HT1080 (cell line): ENCODE measurements at regions not wholly inside any gene's neighbourhood (a gene's known extent, or its start where the extent isn't known, plus 50 kb on each side); places are given as distances from the start of the nearest gene placed in this dataset.
A peak's percentile ranks its signal among the peaks of the same experiment; 100 is the strongest.

ENCODE experiments used
- DNase-seq: peaks from one replicate; pipeline ENCODE4 v3.0.0-alpha.2; 2015; ENCODE audit warnings: low read depth

DNA sequence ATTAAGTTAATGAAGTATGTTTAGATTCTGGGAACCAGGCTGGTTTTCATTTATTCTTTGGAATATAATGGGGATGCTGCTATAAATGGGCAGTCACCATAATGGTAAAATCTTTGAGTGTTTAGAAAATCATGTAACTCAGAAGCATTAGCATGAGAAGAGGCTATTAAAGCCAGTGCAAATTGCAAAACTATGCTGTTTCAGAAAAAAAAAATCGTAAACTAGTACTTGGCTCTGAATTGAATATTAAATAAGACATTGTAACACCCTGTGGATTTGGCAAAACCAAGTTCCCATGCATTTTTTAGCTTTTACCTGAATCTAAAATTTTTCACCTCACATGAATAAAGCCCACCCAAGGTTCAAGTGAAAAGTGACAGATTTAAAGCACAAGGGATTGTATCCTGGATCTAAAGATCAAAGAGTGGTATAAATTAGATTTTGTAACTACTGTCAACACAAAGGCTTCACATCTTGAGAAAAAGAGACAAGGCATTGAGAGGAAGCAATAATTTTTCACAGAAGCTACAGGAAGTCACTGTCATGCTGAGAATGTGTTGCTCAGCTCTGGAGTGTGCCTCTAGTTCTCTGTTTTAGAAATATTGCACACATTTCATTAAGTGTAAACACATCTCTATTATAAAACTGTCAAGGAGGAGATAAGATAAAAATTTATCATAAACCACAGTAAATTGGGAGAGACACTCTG, 142.2 kb downstream of the ABCA8 start:
- no peak for DNase-seq

DNA sequence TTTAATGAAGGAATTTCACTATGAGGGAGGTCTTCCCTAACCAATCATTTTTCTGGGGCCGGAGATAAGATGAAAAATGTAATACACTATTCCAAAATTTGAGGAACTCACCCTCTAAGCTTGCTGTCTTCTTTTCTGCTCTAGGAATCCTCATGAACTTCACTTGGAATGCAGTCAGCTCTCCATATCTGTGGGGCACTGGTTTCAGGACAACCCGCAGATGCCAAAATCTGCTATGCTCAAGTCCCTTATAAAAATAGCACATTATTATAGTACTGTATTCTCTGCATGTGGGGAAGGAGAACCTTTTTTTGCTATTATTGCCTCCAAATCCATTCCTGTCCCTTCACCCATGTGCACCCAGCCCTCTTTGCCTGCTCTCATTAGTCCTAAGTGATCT, 146.0 kb downstream of the ABCA8 start:
- no peak for DNase-seq

DNA sequence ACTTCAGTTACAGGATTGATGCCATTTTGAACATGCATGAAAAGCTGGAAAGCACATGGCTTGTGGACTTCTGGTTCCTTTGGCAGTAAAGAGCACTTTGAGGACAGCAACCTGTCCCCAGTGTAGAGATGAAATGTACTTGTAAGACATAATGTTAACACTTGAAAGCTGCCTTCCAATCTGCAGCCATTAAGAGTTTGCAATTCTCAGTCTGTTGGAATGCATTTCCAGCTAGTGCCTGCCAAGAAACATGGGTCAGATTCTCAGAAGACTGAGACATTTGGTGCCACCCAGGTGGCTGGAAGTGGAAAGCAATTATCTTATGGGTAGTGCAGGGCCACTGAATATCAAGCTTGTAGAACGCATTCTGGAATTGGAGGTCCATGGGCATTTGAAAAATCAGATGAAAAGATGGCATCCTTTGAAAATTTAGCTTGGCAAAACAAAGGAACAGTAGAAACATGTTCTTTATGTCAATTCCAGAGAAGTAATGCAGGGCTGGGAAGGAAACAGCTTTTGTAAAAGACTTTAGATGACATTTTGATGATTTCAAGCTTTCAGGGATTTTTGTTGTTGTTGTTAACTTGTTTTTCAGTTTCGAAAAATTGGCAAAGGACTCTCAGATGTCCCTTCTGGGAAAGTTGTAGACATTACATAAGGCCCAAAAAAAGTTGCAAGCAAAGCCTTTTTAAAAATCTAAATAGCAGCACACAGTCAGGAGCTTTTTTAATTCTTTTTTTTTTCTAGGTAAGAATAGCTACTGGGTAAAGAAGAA, 147.0 kb downstream of the ABCA8 start:
- DNase-seq, result no peak

DNA sequence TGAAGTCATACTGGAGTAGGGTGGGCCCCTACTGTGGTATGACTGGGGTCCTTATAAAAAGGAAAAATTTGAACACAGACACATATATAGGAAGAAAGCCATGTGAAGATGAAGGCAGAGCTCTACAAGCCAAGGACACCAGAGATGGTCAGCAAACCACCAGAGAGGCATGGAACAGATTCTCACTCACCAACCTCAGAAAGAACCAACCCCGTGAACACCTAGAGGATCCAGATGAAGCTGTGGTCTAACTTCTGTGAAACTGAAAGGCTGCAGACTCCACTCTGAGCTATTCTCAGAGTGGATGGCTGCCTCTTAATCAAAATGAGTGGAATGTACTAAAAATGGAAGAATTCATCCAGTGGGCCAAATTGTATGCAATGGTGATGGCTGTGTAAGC, 149.6 kb downstream of the ABCA8 start:
- no peak for DNase-seq

DNA sequence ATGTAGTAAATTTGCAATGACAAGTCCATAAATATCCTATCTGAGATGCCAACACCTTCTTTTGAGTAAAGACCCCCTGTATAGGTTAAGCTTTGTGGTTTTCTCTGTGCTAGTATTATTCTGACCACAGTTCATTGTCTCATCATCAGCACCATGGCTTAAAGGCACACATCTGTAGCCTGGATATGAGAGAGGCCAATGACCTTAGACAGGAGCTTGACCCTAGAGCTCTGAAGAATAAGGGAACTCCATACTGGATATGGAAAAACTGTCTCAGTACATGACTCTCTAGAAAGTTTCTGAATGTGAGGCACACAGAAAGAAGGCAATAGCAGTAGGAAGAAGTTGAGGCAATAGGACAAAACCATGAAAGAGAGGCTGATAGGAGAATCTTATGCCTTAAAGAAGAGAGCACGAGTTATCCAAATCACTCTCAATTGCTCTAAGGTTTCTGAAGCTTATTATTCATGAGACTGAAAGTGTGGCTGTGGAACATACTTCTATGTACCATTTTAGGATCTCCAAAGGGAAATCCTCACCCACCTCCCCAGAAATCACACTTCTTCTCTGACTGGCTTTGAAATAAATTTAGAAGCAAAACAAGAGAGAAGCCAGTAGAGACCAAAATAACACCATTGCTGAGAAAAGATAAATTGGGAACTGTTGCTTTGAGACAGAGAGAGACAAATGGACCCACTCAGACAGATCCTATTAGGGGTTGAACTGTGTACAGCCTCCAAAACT, 150.2 kb downstream of the ABCA8 start:
- DNase-seq, result no peak

DNA sequence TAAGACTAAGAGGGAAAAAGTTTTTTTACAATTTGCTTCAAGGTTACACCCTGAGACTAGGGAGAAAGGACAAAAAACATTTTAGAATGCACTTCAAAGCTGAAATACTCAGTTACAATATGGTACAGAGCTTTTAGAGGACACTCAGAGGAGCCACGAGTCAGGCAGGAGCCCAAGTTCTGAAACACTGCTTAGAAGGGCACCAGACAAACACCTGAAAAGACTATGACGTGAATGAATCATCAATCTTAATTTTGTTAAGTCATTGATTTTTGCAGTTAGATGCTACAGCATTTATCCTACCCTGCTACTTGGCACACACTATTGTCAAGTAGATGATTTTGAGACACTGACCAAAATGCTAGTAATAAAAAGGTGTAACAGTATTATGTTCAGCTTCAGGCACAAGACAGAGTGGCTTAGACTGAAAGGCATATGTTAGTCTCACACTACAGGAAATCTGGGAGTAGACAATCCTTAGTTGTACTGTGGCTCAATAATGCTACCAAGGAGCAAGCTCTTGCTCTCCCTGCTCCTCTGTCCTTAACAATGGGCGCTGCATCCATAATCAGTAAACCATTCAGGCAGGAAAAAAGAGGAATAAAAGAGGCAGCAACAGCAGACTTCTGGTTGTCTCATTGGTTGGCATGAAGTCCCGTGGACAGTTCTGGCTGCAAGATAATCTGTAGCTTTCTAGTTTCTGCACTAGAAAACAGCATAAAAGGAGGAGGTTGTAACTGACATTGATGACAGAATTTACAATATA, 151.8 kb downstream of the ABCA8 start:
- DNase-seq, result no peak

DNA sequence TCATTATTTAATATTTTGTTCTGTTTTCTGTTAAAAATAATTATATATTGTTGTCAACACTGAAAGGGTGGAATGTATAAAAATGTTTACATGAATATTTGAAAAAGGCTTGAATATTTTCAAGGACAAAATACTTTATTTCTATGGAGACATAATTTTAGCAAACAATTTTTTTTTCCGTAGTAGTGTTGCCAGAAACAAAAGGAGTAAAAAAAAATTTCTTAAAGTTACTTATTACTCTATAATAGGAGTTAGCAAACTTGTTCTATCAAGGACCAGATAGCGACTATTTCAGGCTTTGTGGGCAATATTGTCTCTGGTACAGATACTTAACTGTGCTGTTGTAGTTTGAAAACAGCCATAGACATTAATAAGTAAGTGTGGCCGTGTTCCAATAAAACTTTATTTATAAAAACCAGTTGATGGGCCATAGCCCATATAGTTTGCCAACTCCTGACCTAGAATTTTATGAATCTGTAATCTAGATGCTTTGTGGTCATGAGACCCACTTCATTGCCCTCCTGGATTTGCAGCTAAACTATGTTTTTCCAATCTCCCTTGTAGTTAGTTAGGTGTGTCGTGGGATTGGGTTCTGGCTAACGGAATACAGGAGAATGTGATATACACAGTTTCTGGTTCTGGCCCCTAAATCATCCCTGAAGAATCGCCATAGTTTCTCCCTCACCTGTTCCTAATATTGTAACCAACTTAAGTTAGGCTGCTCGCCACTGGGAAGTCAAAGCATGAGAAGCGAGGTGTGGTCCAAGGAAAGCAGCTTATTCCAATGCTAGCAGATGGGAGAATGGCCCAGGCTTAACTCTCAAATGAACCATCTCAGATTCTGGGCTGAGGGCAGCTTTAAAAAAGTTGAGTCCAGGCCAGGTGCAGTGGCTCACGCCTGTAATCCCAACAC, 153.6 kb downstream of the ABCA8 start:
- DNase-seq, result no peak

DNA sequence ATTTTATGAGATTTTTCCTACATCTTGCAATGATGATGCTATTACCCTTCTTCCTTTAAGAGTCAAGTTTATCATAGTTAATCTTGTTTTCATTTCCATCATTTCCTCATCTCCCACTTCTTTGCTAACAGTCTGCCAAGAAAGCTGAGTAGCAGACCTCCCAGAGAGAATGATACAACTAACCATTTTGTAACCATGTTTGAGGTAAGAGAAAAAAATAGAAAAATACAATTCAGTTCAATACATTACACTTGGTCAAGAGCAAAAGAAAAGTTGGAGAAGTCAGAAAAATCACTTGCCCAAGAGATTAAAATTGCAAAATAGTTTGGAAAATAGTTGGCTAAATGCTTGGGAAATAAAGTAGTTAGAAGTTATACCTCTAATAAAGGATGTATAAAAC, 154.4 kb downstream of the ABCA8 start:
- no peak for DNase-seq

DNA sequence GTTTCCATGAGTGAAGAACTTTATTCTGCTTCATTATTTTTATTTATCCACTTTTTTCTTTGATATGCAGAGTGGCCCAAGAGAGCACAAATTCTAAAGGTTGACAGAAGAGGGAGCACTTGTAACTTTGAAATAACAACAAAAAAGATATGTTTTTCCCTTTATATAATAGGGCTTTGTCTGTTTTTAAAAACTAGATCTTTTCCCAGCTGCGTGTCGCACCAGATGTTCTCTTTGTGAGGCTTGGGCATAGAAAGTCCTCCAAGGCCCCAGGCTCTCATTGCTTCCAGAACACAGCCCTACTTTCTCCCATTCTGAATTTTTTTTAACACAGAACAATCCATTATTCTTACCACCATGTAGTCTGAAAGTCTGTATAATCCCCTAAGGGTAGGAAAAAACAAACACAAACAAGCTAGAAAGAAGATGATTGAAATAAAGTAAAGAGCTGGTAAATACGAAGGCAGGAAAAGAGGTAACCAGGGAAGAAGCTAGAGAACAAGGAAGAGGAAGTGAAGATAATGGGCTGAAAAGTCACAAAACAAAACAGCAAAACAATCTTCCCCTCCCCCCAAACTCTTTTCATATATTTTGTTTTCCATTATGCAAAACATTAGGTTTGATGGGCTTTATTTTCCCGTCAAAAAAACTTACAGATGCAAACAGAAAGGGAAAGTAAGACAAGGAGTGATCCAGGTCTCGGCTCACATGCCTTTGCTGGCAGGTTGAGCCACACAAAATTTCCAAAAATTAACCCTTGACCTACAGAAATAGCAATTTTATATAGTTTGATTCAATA, 160.4 kb downstream of the ABCA8 start:
- DNase-seq, result peak; percentile 11

DNA sequence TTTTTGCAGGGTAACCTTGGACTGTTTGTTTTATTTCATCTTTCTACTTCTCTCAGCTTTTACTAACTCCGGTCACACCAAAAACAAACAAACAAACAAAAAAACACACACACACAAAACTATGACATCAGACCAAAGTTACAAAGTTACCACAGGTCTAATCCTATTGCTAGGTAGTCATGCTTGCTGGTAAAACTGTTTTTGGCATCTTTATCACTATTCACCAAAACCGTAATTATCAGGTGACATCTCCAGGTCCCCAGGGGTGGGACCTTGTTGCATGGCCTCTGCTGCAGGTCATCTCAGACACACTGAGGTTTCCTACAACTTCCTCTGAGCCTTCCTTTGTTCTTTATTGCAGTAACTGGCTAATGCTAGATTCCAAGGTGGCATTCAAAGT, 162.3 kb downstream of the ABCA8 start:
- DNase-seq, result no peak

DNA sequence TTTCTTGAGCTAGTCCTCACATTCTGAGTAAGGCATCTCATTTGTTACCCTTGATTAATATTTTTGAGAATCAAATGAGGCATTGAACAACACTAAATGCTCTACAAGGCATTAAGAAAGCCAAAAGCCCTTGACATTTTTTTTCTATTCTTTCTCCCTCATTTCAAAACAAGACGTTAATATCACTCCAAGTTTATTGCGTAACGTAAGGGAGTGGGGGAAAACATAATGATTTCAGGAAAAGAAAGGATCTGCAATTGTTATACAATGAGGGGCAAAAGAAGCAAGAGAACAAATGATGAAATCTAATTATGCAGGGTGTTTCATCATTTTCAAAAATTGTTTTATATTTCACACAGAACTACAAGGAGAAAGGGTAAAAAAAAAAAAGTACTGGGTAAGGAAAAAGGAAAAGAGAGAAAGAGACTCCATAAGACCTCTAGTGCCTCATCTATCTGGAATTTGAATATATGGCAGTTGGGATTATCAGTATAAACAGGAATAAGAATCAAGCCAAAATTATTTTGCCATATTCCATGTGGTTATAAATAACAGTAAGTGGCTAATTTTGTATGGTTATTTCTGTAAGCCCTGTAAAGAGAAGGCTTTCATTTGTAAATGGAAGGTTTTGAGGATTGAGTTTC, 163.0 kb downstream of the ABCA8 start:
- DNase-seq, result no peak

DNA sequence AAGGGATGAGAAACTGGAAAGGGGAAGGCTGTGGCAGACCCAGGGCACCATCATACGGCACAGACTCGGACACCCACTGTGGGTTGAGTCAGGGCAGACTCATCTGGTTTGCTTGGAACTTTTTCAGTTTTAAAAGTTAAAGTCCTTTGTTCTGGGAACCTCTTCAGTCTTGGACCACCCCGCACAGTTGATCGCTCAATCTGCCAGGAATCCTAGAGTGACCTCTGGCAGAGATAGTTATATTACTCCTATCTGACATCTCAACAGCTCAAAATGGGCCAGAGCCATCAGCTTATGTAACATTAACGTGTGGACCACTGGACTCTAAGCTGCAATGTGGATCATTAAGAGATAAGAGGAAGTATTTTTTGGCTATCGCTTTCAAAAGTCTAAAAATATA, 164.3 kb downstream of the ABCA8 start:
- DNase-seq, result no peak

DNA sequence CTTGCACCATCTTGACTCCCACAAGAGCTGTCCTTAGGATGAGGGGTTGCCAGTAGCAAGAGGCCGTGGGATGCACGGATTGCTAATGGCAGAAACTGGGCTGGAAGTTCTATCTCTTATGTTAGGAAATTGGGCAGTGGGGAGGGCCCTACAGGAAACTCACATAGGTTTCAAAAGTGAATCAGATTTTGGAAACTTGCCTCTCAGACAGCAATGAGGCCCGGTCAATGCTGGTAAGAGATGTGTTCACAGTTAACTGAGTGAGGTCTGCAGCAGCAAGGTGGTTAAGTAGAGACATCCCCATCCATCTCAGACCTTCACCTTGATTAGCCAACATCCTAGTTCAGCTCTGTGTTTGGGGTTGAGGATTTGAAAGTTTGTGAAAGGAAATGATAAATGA, 164.7 kb downstream of the ABCA8 start:
- DNase-seq, result no peak

DNA sequence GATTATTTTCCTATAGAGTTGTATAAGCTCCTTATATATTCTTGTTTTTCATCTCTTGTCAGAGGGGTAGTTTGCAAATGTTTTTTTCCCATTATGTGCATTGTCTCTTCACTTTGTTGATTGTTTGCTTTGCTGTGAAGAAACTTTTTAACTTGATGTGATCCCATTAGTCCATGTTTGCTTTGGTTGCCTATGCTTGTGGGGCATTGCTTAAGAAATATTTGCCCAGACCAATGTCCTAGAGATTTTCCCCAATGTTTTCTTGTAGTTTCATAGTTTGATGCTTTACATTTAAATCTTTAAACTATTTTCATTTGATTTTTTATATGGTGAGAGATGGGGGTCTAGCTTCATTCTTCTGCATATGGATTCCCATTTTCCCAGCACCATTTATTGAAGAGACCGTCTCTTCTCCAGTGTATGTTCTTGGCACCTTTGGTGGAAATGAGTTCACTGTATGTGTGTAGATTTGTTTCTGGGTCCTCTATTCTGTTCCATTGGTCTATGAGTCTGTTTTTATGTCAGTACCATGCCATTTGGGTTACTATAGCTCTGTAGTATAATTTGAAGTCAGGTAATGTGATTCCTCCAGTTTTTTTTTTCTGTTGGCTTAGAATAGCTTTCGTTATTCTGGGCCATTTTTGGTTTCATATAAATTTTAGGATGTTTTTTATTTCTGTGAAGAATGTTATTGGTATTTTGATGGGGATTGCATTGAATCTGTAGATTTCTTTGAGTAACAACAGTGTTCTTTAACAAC, 165.8 kb downstream of the ABCA8 start:
- DNase-seq, result no peak

DNA sequence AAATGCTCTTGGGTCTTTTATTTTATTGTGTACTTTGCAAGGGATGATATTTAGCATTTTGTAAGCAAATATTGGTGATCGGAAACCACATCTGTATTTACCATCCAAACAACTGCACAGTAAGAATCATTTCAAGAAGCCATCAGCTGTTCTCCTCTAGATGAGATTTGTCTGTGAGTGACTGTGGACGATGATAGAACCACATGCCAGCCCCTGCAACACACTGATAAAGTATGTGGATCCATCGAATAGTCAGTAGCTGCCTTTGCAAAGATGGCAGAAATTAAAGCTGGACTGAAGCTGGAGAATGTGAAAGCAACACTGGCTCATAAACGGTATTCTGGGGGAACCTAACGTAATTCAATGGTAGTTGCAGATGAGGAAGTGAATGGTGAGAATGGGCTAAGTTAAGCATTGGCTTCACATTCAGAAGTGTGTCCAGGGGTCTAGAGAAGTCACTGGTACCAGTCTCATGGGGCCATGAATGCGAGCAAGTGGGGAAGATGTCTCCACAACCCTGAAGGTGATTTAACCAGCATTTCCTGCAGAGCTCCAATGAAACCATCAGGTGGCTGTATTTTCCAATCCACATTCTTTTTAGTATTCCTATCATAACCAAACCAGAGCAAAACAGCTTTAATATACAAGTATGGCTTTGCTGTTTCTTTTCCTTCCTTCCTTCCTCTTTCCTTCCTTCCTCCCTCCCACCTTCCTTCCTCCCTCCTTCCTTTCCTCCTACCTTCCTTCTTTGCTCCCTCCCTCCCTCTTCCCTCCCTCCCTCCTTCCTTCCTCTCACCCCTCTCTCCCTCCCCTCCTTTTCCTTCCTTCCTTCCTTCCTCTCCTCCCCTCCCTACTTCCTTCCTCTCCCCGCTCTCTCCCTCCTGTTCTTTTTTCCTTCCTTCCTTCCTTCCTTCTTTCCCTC, 169.4 kb downstream of the ABCA8 start:
- DNase-seq, result no peak

DNA sequence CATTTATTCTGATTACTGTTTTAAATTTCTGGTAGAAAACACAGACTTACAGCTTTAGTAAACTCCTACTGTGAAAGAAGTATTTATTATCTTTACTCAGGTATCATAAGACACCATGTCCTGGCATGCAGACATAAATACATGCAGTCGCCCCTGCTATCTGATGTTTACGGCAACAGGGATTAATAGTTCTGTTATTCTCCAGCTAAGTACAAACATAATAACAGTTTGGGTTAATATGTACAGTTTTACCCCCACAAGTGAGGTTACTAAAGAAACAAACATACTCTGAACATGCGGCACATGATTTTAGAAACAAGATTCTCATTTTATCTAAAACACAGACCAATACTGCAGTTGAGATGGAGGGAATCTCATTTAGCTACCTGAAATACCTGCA, 170.8 kb downstream of the ABCA8 start:
- DNase-seq, result no peak

DNA sequence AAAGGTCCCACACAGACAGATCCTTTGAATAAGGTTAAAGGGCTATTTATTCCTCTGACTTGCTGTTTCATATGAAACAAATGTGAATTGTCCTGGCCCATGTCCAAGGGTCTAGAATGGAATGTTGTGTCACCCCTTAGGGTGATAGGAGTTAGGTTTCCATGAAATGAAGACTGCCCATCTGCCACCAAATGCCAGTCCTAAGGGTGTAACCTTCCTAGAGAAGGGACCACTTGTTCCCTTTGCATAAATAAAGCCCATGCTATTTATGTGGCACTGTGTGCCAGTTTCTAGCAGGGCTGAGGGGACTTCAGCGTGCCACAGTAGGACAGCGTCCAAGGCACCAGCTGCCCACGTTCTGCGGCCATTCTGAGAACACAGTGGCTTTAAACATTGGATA, 171.3 kb downstream of the ABCA8 start:
- no peak for DNase-seq
